ENCODE measurements at regions not wholly inside any gene's neighbourhood (a gene's known extent, or its start where the extent isn't known, plus 50 kb on each side); places are given as distances from the start of the nearest gene placed in this dataset.
"Not testable (repeated sequence)": the region's sequence is repeated elsewhere in the genome, so short reads cannot be mapped to it uniquely, and the experiment has no call there.

DNA sequence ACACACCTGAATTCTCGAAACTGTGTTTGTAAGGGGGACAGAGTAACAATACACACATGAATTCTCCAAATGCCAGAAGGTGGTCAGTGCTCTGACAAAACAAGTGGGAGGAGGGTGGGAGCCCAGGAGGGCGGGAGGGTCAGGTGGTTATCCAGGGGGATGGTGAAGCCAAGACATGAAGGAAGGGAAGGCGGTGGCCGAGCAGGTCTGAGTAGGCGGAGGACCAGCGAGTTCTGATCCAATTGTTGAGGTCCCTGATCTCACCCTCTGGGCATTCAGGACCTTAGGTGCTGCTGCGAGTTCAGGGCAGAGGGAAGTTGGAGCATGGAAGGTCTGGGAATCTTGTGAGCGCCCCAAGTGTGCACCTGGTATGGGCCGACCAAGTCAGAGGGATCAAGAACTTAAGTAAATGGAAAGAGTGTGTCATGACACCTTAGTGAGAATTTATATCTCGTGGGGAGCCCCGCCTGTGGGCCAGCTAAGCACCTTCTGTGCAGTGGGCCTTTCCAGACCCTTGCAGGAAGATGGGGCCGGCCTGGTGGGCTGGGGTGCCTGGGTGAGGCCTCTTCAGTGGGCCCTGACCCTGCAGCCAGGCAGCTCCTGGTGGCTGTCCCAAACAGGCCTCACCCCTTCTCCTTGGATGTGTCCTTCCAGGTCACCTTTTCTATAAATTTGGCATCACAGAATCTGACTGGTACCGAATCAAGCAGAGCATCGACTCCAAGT lies 86.1 kb downstream of the NPIPB11 start:
- in situ Hi-C loops (cut with MboI; ENCODE audit: low pct_ligation_motif_present in 1 of 4, low pct_unique_long_range_greater_than_20kb in 1 of 4, low sequenced_read_pairs in 3 of 4), result no loop called here
- WGBS, 2 donors (ENCODE audit: low coverage in 1 of 2), result 75 to 91% methylated on average over 1 to 13 of the region's 14 CpGs
- Histone ChIP-seq H3K27me3 (no peaks in the 10 kb centered on the region), H3K27ac (no peak overlapping the region), H3K4me3 (no peak overlapping the region), H3K4me1 (peaks cover 0 to 6% (median 0%) of the 10 kb centered on the region in 4 donors), H3K9me3 (no peaks in the 10 kb centered on the region), H3K36me3 (no peaks in the 10 kb centered on the region)
- DNase-seq, result no peak
- intact Hi-C loops (cut with DNase I; ENCODE audit: low total_unique reads), result no loop called here
- TF ChIP-seq POLR2AphosphoS5 (IDR thresholded peaks at IDR 0.05) (no peak), POLR2A (IDR thresholded peaks at IDR 0.05) (no peak), EP300 (IDR thresholded peaks at IDR 0.05; ENCODE audit: low read depth) (no peak)
- TF ChIP-seq, protein P1, sequence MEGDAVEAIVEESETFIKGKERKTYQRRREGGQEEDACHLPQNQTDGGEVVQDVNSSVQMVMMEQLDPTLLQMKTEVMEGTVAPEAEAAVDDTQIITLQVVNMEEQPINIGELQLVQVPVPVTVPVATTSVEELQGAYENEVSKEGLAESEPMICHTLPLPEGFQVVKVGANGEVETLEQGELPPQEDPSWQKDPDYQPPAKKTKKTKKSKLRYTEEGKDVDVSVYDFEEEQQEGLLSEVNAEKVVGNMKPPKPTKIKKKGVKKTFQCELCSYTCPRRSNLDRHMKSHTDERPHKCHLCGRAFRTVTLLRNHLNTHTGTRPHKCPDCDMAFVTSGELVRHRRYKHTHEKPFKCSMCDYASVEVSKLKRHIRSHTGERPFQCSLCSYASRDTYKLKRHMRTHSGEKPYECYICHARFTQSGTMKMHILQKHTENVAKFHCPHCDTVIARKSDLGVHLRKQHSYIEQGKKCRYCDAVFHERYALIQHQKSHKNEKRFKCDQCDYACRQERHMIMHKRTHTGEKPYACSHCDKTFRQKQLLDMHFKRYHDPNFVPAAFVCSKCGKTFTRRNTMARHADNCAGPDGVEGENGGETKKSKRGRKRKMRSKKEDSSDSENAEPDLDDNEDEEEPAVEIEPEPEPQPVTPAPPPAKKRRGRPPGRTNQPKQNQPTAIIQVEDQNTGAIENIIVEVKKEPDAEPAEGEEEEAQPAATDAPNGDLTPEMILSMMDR (IDR thresholded peaks at IDR 0.05), result no peak

DNA sequence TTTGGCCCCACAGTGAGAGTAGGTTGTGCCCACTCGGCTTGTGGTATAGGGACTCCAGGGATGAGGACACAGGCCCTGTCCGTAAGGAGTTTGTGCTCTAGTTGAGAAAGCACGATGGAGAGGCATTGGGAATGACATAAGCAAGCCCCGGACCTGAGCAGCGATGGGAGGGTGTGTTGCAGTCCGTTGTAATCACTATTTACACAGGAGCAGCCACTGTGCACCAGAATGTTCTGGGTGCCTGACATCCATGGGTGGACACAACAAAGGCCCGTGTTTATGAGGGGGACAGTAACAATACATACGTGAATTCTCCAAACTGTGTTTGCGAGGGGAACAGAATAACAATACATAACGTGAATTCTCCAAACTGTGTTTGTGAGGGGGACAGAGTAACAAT lies 86.8 kb downstream of the NPIPB11 start:
- TF ChIP-seq POLR2AphosphoS5 (IDR thresholded peaks at IDR 0.05) (no peak), POLR2A (IDR thresholded peaks at IDR 0.05) (no peak)
- Histone ChIP-seq H3K36me3 (no peaks in the 10 kb centered on the region), H3K27ac (no peak overlapping the region), H3K4me3 (no peak overlapping the region), H3K4me1 (peaks cover 0 to 6% (median 0%) of the 10 kb centered on the region in 4 donors), H3K9me3 (no peaks in the 10 kb centered on the region), H3K27me3 (no peaks in the 10 kb centered on the region)
- no peak for DNase-seq
- in situ Hi-C loops (cut with MboI; ENCODE audit: low pct_ligation_motif_present in 1 of 4, low pct_unique_long_range_greater_than_20kb in 1 of 4, low sequenced_read_pairs in 3 of 4) (no loop called here), intact Hi-C loops (cut with DNase I; ENCODE audit: low total_unique reads) (no loop called here)
- WGBS, 2 donors (ENCODE audit: low coverage in 1 of 2), result 60 to 80% methylated on average over 6 to 10 of the region's 10 CpGs

DNA sequence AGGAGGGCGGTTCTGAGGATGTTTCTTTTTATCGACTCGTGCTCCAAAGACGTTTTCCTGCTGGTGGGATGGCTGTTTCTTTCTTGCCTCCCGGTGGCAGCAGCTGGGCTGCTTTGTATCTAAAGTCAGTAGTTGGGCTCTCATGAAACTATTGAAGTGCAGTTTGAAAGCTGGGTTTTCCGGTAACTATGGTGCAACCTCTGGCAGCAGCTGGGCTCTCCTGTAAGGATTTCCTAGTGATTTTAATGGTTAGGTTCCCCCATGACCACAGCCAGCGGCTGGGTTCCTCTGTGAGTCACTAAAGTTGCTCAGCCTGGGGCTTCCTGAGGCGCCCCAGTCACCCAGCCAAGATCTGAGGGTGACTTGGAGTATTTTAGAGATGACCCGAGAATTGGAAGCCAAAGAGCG lies 87.9 kb downstream of the NPIPB11 start:
- H3K4me1 ChIP-seq; in situ Hi-C loops (cut with MboI; ENCODE audit: low pct_ligation_motif_present in 1 of 4, low pct_unique_long_range_greater_than_20kb in 1 of 4, low sequenced_read_pairs in 3 of 4); H3K36me3 ChIP-seq; H3K27ac ChIP-seq; H3K4me3 ChIP-seq; H3K27me3 ChIP-seq; intact Hi-C loops (cut with DNase I; ENCODE audit: low total_unique reads); H3K9me3 ChIP-seq: not testable (repeated sequence)
- peak; percentile 25 for DNase-seq
- WGBS, 2 donors (ENCODE audit: low coverage in 1 of 2), result 63 to 76% methylated on average over 4 to 10 of the region's 10 CpGs

DNA sequence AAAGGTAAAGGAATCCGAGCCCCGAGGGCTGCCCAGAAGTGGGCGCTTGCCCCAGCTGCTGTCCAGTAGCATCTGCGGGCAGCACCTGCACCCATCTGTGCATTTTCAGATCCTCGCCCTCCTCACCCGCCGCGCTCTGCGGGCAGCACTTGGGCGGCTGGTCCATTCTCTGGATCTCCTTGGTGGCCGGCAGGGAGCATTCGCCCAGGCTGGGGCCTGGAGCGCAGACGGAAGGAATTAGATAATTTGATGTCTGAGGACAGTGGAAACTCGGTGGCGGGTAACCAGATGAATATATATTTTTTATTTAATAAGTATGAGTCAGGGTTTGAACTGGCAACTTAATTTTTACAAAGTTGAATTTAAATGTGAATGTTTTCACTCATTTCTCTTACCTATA lies 88.5 kb downstream of the NPIPB11 start:
- in situ Hi-C loops (cut with MboI; ENCODE audit: low pct_ligation_motif_present in 1 of 4, low pct_unique_long_range_greater_than_20kb in 1 of 4, low sequenced_read_pairs in 3 of 4), result no loop called here
- Histone ChIP-seq H3K4me3 (no peak overlapping the region), H3K36me3 (no peaks in the 10 kb centered on the region), H3K4me1 (peaks cover 0 to 6% (median 0%) of the 10 kb centered on the region in 4 donors), H3K27ac (no peak overlapping the region), H3K9me3 (no peaks in the 10 kb centered on the region), H3K27me3 (no peaks in the 10 kb centered on the region)
- DNase-seq, result no peak
- 73 to 94% methylated on average over 8 to 15 of the region's 16 CpGs for WGBS, 2 donors (ENCODE audit: low coverage in 1 of 2)
- intact Hi-C loops (cut with DNase I; ENCODE audit: low total_unique reads), result no loop called here
- TF ChIP-seq POLR2A (IDR thresholded peaks at IDR 0.05) (no peak), POLR2AphosphoS5 (IDR thresholded peaks at IDR 0.05) (no peak), EP300 (IDR thresholded peaks at IDR 0.05; ENCODE audit: low read depth) (no peak)
- TF ChIP-seq, protein P1 (IDR thresholded peaks at IDR 0.05), result no peak

DNA sequence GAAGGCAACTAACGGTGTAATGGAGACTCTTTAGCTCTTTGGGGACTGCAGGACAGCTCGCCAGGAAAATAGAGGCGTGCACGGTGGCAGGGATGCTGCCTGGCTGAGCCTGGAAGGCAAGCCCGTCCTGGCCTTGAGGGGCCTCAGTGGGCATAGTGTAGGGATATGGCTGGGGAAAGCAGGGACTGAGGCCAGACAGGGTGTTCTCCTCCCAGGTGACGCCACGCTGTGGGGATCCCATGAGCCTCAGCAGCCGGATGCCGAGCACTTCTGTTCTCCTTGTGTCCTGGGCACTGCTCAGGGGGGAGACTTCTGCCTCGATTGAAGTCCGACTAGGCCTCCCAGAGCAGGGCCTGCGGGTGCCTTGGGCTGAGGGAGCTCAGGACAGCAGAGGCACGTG lies 89.2 kb downstream of the NPIPB11 start:
- in situ Hi-C loops (cut with MboI; ENCODE audit: low pct_ligation_motif_present in 1 of 4, low pct_unique_long_range_greater_than_20kb in 1 of 4, low sequenced_read_pairs in 3 of 4) (no loop called here), intact Hi-C loops (cut with DNase I; ENCODE audit: low total_unique reads) (no loop called here)
- Histone ChIP-seq H3K4me3 (no peak overlapping the region), H3K27ac (no peak overlapping the region), H3K36me3 (no peaks in the 10 kb centered on the region), H3K27me3 (no peaks in the 10 kb centered on the region), H3K9me3 (no peaks in the 10 kb centered on the region), H3K4me1 (peaks cover 0 to 6% (median 0%) of the 10 kb centered on the region in 4 donors)
- TF ChIP-seq POLR2AphosphoS5 (IDR thresholded peaks at IDR 0.05), result no peak
- TF ChIP-seq POLR2A (IDR thresholded peaks at IDR 0.05), result no peak
- TF ChIP-seq, protein P1 (IDR thresholded peaks at IDR 0.05), result no peak
- no peak for TF ChIP-seq EP300 (IDR thresholded peaks at IDR 0.05; ENCODE audit: low read depth)
- no peak for DNase-seq
- WGBS, 2 donors (ENCODE audit: low coverage in 1 of 2), result 95% methylated on average over 13 of the region's 13 CpGs; no CpG with 5 or more reads in 1 of the 2 donors

Measured in transverse colon (tissue), 4 donors.